Endodermal cell (in vitro differentiated cells): ENCODE measurements at regions not wholly inside any gene's neighbourhood (a gene's known extent, or its start where the extent isn't known, plus 50 kb on each side); places are given as distances from the start of the nearest gene placed in this dataset.

Source experiments
- DNase-seq: peaks from one replicate; pipeline ENCODE4 v3.0.0-alpha.2; 2017
- H3K27ac ChIP-seq: 2 replicates; pipeline ENCODE4 v1.5.1; 2013; ENCODE audit warnings: mild to moderate bottlenecking, low read depth, low read length, moderate library complexity
- H3K27me3 ChIP-seq: 2 replicates; pipeline ENCODE4 v1.6.1; 2013; ENCODE audit warnings: mild to moderate bottlenecking, low read length, moderate library complexity; ENCODE audit not compliant: insufficient read depth, control insufficient read depth, poor library complexity, severe bottlenecking
- H3K36me3 ChIP-seq: 2 replicates; pipeline ENCODE4 v1.7.0; 2013; ENCODE audit warnings: mild to moderate bottlenecking, low read length, moderate library complexity; ENCODE audit not compliant: control insufficient read depth, insufficient read depth
- H3K4me1 ChIP-seq: one replicate; pipeline ENCODE4 v1.7.0; 2013; ENCODE audit warnings: low read length; ENCODE audit not compliant: control insufficient read depth, insufficient read depth
- H3K4me3 ChIP-seq: 2 replicates; pipeline ENCODE4 v1.5.1; 2013; ENCODE audit warnings: mild to moderate bottlenecking, low read length, moderate library complexity
- H3K9ac ChIP-seq: 2 replicates; pipeline ENCODE4 v1.6.1; 2013; ENCODE audit warnings: mild to moderate bottlenecking, low read length, moderate library complexity; ENCODE audit not compliant: poor library complexity, severe bottlenecking; ENCODE audit errors: extremely low read depth
- H3K9me3 ChIP-seq: 2 replicates; pipeline ENCODE4 v1.6.1; 2013; ENCODE audit warnings: mild to moderate bottlenecking, low read length, moderate library complexity; ENCODE audit not compliant: control insufficient read depth
- H3K27ac Mint-ChIP-seq: 2 replicates; pipeline ENCODE4 v1.8.0; 2020; ENCODE audit warnings: mixed read lengths
- H3K27me3 Mint-ChIP-seq: 2 replicates; pipeline ENCODE4 v1.8.0; 2021; ENCODE audit warnings: mild to moderate bottlenecking, mixed read lengths; ENCODE audit not compliant: insufficient read depth
- H3K36me3 Mint-ChIP-seq: 2 replicates; pipeline ENCODE4 v1.8.0; 2020; ENCODE audit warnings: low read depth, mixed read lengths
- H3K4me1 Mint-ChIP-seq: 2 replicates; pipeline ENCODE4 v1.8.0; 2020; ENCODE audit warnings: mixed read lengths
- H3K4me3 Mint-ChIP-seq: 2 replicates; pipeline ENCODE4 v1.8.0; 2020; ENCODE audit warnings: mild to moderate bottlenecking, moderate library complexity, mixed read lengths
- H3K9me3 Mint-ChIP-seq: 2 replicates; pipeline ENCODE4 v1.8.0; 2020; ENCODE audit warnings: mild to moderate bottlenecking, mixed read lengths
- CTCF ChIP-seq: fragments of 200-600 bp; sonication (generic); conservative IDR thresholded peaks from 2 replicates; pipeline ENCODE4 v1.5.0; 2021; ENCODE audit warnings: antibody characterized with exemption, mild to moderate bottlenecking
- WGBS, 2 experiments: methylation state at CpG; one replicate each; pipeline versions ENCODE4 v1.1.5 to v1.1.7; 2013; ENCODE audit warnings: missing lambda C conversion rate in 2 of 2, mixed read lengths in 1 of 2; ENCODE audit not compliant: insufficient coverage in 1 of 2, insufficient read length in 1 of 2; 5-methylcytosine and 5-hydroxymethylcytosine counted together

DNA sequence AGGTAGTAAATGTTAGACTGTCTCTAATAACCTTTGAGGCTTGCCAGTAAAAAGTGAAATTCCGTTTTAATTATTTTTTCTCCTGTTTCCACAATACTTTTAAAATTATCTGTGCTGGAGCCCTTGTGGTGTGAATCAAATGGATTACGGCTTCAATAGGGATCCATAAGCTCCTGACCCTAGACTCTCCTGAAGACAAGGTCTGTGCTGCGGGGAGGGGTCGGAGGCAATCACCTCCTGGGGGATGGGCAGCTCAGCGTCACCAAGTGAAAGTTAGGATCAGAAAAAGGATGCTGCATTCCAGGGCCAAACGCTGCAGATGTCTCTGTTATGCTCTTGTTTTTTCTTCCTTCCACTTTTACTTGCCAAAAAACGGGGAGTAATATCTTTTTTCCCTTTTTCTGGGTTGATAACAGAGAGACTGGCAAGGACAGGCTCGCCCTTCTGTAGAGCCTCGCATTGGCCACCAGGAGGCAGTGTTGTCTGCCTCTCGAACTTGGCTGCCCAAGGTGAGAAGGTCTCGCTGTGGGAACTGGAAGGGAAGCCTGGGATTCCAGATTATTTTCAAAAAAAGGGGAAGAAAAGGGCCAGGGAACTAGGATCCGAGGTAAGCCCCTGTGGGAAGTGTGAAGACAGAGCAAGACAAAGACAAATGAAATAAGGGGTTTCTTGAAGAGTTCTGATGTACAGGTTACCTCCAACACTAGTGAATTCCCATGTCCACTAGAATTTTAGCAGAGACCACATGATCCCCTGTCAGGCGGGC is 621.9 kb downstream of the ACTR3B start:
- no peaks in the 10 kb centered on the region for H3K4me1 ChIP-seq
- peak; percentile 70 for TF ChIP-seq CTCF
- Mint-ChIP-seq H3K36me3 (peaks cover 2% of the 10 kb centered on the region), H3K9me3 (peaks cover 96% of the 10 kb centered on the region), H3K4me1 (no peaks in the 10 kb centered on the region), H3K27ac (no peak overlapping the region), H3K27me3 (no peaks in the 10 kb centered on the region), H3K4me3 (no peak overlapping the region)
- DNase-seq, result peak; percentile 89
- no peak overlapping the region for H3K9ac ChIP-seq
- 34 to 53% methylated on average over 9 to 12 of the region's 13 CpGs for WGBS, 2 experiments
- H3K9me3 ChIP-seq, result peaks cover 89% of the 10 kb centered on the region
- H3K36me3 ChIP-seq, result no peaks in the 10 kb centered on the region
- no peak overlapping the region for H3K27ac ChIP-seq
- no peak overlapping the region for H3K4me3 ChIP-seq
- no peaks in the 10 kb centered on the region for H3K27me3 ChIP-seq

GRCh38 chr7:153382641-153383101 is 623.1 kb downstream of the ACTR3B start:
- Histone ChIP-seq H3K4me1 (no peaks in the 10 kb centered on the region), H3K9ac (no peak overlapping the region), H3K27me3 (no peaks in the 10 kb centered on the region), H3K9me3 (peaks cover 86% of the 10 kb centered on the region), H3K27ac (no peak overlapping the region), H3K36me3 (no peaks in the 10 kb centered on the region), H3K4me3 (no peak overlapping the region)
- DNase-seq, result no peak
- H3K27me3 Mint-ChIP-seq, result no peaks in the 10 kb centered on the region
- TF ChIP-seq CTCF, result no peak
- no peak overlapping the region for H3K4me3 Mint-ChIP-seq
- peaks cover 96% of the 10 kb centered on the region for H3K9me3 Mint-ChIP-seq
- H3K36me3 Mint-ChIP-seq, result peaks cover 2% of the 10 kb centered on the region
- WGBS, 2 experiments, result 75 to 85% methylated on average over 1 to 8 of the region's 8 CpGs
- no peaks in the 10 kb centered on the region for H3K4me1 Mint-ChIP-seq
- no peak overlapping the region for H3K27ac Mint-ChIP-seq

- Histone ChIP-seq H3K4me1 (no peaks in the 10 kb centered on the region), H3K27me3 (no peaks in the 10 kb centered on the region), H3K9ac (no peak overlapping the region), H3K9me3 (peaks cover 87% of the 10 kb centered on the region), H3K36me3 (no peaks in the 10 kb centered on the region), H3K4me3 (no peak overlapping the region), H3K27ac (no peak overlapping the region)
- H3K4me1 Mint-ChIP-seq, result no peaks in the 10 kb centered on the region
- no peak overlapping the region for H3K27ac Mint-ChIP-seq
- 69 to 100% methylated on average over 1 of the region's 1 CpG for WGBS, 2 experiments
- H3K9me3 Mint-ChIP-seq, result peaks cover 96% of the 10 kb centered on the region
- no peak overlapping the region for H3K4me3 Mint-ChIP-seq
- H3K27me3 Mint-ChIP-seq, result no peaks in the 10 kb centered on the region
- DNase-seq, result no peak
- no peak for TF ChIP-seq CTCF
- peaks cover 2% of the 10 kb centered on the region for H3K36me3 Mint-ChIP-seq
Observed at GRCh38 chr7:153383781-153384180, 624.2 kb downstream of the ACTR3B start.
